ENCODE measurements at regions not wholly inside any gene's neighbourhood (a gene's known extent, or its start where the extent isn't known, plus 50 kb on each side); places are given as distances from the start of the nearest gene placed in this dataset.

GRCh38 chrX:1045680-1046314 is 166.7 kb downstream of the CRLF2 start:
- TF ChIP-seq CTCF (IDR thresholded peaks at IDR 0.05): no peak
- no peak for TF ChIP-seq POLR2A (IDR thresholded peaks at IDR 0.05)
